ENCODE measurements at regions not wholly inside any gene's neighbourhood (a gene's known extent, or its start where the extent isn't known, plus 50 kb on each side); places are given as distances from the start of the nearest gene placed in this dataset.

DNA sequence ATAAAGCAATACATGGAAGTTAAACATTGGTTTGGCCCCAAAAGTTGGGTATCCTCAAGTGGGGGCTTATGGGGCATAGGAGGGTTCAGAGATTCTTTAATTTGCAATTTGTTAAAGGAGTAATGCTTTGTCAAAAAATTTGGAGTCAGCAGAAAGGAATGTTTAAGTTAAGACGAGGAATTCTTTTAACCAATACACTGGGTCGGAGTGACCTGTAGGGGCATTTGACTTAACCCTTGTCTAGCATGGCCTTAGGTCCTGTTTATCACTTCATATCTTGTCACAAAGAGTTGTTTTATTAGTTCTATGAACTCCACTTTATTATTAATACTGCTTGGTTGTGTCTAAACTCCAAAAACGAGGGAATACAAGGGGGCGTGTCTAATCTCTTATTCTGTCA, 656.1 kb upstream of the RORB start:
- H3K27ac ChIP-seq (ENCODE audit: low read depth): no peak overlapping the region
- no peak for DNase-seq (ENCODE audit: extremely low spot score)
- H3K4me1 ChIP-seq (ENCODE audit: insufficient read depth): no peaks in the 10 kb centered on the region
- H3K4me3 ChIP-seq (ENCODE audit: low read depth, low read length): no peak overlapping the region
- H3K36me3 ChIP-seq (ENCODE audit: insufficient read depth): no peaks in the 10 kb centered on the region
- 65% methylated on average over 4 of the region's 4 CpGs for WGBS

DNA sequence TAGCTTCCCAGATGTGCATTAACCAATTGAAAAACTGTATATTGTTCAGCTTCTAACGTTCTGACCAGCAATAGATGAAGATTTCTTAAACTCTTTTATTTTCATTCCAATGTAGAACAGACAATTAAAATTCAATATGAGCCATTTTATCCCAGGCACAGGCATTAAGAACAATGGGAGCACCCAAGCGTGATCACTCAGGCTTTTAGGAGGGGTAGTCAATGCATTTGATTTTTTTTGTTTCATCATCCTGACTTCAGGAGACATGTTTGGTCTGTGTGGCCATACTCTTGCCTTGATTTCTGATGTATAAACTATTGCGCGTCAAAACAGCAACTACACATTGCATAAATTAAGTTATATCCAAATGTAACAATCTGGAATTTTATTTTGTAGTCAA, 653.0 kb upstream of the RORB start:
- no peak overlapping the region for H3K4me3 ChIP-seq (ENCODE audit: low read depth, low read length)
- no peaks in the 10 kb centered on the region for H3K4me1 ChIP-seq (ENCODE audit: insufficient read depth)
- 85% methylated on average over 4 of the region's 4 CpGs for WGBS
- no peaks in the 10 kb centered on the region for H3K36me3 ChIP-seq (ENCODE audit: insufficient read depth)
- no peak overlapping the region for H3K27ac ChIP-seq (ENCODE audit: low read depth)
- no peak for DNase-seq (ENCODE audit: extremely low spot score)

DNA sequence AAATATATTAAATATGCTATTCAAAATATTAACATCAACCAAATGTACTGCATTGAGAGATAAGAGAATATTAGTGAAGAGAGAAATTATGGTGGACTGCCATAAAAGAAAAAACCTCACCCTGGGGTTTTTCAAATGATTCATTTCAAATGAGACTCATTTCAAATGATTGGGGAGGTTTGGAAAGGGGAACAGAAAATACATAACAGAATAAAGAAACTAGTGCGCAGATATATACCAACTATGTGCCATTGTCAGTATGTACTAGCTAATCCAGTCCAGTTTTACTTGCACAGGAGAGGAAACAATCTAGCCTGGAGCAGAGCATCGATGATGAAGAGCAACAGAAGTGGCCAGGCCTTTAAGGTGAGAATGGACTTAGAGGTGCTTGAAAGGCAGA, 651.6 kb upstream of the RORB start:
- 89% methylated on average over 2 of the region's 2 CpGs for WGBS
- Histone ChIP-seq H3K4me1 (ENCODE audit: insufficient read depth) (no peaks in the 10 kb centered on the region), H3K27ac (ENCODE audit: low read depth) (no peak overlapping the region), H3K36me3 (ENCODE audit: insufficient read depth) (no peaks in the 10 kb centered on the region), H3K4me3 (ENCODE audit: low read depth, low read length) (no peak overlapping the region)
- no peak for DNase-seq (ENCODE audit: extremely low spot score)

DNA sequence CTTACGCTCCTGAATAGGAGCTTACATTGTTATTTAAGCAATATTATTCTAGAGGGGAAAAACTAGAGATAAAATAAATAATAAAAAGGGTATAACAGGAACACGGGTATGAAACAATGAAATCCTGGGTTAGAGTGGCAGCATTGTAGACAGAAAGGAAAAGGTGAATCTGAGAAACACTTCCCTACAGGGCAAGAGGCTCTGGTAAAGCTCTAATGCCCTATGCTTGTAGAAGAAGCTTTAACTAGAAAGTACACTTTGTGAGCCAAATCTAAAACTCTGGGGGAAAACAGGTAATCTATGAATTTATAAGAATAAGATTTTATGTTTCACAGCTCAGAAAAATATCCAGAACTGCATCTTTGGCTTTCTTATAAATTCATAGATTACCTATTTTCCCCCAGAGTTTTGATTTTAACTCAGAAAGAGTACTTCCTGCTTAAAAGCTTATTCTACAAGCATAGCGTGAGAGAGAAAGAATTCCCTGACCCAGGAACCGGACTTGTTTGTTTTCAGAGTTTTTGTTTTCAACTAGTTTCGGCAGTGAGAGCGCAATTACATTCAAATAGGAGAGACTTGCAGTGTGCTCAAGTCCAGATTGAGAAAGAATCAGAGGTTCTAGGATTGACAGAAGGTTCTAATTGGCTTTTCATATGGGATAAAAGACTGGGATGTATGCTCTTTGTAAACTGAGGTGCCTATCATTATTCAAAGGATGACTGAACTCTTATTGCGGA, 651.0 kb upstream of the RORB start:
- 63% methylated on average over 7 of the region's 7 CpGs for WGBS
- no peak for DNase-seq (ENCODE audit: extremely low spot score)
- Histone ChIP-seq H3K4me1 (ENCODE audit: insufficient read depth) (no peaks in the 10 kb centered on the region), H3K4me3 (ENCODE audit: low read depth, low read length) (no peak overlapping the region), H3K36me3 (ENCODE audit: insufficient read depth) (no peaks in the 10 kb centered on the region), H3K27ac (ENCODE audit: low read depth) (no peak overlapping the region)

DNA sequence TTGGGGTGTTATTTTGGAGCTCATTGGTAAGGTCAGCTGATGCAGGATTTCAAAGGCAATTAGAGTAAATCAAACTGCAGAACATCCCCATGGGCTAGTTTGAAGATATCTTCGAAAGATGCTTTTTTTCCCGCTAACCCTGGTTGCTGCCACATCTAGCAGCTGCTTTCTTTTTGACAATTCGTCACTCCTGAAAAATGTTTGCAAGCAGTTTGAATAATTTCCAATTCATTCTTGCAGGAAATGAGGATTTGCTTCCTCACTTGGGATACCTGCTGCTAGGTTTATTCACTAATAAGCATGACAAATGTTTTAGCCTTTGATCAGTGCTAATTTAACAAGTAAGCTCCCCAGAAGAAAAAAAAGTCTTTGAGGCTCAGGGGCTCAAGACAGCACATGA, 649.6 kb upstream of the RORB start:
- H3K4me1 ChIP-seq (ENCODE audit: insufficient read depth): no peaks in the 10 kb centered on the region
- H3K4me3 ChIP-seq (ENCODE audit: low read depth, low read length): no peak overlapping the region
- no peak for DNase-seq (ENCODE audit: extremely low spot score)
- WGBS: 35% methylated on average over 3 of the region's 3 CpGs
- H3K27ac ChIP-seq (ENCODE audit: low read depth): no peak overlapping the region
- no peaks in the 10 kb centered on the region for H3K36me3 ChIP-seq (ENCODE audit: insufficient read depth)

DNA sequence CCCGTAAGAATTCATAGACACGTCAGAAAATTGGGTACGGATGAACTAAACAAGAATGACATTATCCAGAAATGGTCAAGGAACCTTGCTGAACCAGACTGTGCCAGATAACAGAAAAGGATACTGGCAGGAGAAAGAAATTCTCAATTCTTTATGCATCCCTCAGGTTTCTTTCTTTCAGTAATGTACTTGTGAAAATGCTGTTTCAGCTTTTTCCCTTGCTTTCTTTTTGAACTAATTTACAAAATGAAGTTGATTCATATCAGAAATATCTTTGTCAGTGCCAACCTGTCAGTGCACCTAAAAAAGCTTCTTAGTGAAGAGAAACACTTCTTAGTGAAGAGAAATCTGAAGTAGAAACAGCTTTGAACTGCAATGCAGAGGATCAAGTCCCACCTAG, 643.6 kb upstream of the RORB start:
- no peak overlapping the region for H3K27ac ChIP-seq (ENCODE audit: low read depth)
- 69% methylated on average over 3 of the region's 3 CpGs for WGBS
- H3K4me1 ChIP-seq (ENCODE audit: insufficient read depth): no peaks in the 10 kb centered on the region
- H3K4me3 ChIP-seq (ENCODE audit: low read depth, low read length): no peak overlapping the region
- no peak for DNase-seq (ENCODE audit: extremely low spot score)
- no peaks in the 10 kb centered on the region for H3K36me3 ChIP-seq (ENCODE audit: insufficient read depth)

DNA sequence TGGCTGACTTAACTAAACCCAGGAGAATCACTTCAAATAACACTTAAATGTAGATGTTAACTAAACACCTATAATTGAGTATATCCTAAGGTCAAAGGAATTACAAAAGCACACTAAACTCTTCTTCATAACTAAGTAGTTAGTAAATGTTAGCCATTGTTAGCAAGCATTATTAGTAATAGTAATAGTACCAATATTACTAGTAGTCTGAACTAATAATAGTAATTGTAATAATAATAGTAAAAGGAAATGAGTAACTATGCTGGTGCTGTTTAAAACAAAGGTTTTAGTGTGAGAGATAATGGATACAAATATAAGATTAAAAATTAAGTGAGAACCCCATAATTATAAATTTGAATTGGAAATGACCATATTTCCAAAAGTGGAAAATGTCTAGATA, 641.9 kb upstream of the RORB start:
- no peak for DNase-seq (ENCODE audit: extremely low spot score)
- Histone ChIP-seq H3K4me1 (ENCODE audit: insufficient read depth) (no peaks in the 10 kb centered on the region), H3K27ac (ENCODE audit: low read depth) (no peak overlapping the region), H3K4me3 (ENCODE audit: low read depth, low read length) (no peak overlapping the region), H3K36me3 (ENCODE audit: insufficient read depth) (no peaks in the 10 kb centered on the region)

DNA sequence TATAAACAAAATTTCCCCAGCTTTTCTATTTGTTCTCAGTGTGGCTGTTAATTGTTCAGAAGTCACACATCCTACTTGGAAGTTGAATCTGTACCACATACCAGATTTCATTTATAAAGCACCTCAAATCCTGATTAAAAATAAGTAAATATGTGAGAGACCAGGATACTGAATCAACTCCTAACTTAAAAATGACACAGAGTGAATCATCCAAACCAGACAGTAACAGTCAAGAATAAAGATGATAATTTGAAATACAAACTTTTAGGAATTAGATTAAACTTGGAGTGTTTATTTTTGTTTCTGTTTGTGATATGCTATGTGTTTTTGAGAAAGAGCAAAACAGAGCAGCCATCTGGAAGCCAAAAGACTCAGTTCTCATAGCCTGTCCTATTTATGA, 633.2 kb upstream of the RORB start:
- no peaks in the 10 kb centered on the region for H3K36me3 ChIP-seq (ENCODE audit: insufficient read depth)
- no peak overlapping the region for H3K4me3 ChIP-seq (ENCODE audit: low read depth, low read length)
- H3K4me1 ChIP-seq (ENCODE audit: insufficient read depth): no peaks in the 10 kb centered on the region
- no peak for DNase-seq (ENCODE audit: extremely low spot score)
- no peak overlapping the region for H3K27ac ChIP-seq (ENCODE audit: low read depth)

DNA sequence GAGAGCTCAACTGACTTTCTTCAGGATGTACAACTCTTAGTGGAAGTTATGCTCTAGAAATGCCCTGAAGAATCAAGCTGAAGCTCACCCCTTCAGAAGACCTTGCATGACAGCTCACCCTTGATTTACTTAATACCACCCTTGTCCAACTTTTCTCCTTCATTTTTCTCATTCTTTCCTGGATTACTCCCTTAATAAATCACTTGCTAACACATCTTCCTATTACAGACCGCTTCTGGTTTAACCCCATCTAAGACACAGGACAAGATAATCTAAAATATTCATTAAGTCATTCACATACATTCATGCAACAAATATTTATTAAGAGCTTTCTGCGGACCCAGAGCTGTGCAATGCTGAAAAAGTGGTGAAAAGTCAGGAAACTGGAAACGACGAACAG, 630.7 kb upstream of the RORB start:
- Histone ChIP-seq H3K27ac (ENCODE audit: low read depth) (no peak overlapping the region), H3K4me3 (ENCODE audit: low read depth, low read length) (no peak overlapping the region), H3K36me3 (ENCODE audit: insufficient read depth) (no peaks in the 10 kb centered on the region), H3K4me1 (ENCODE audit: insufficient read depth) (no peaks in the 10 kb centered on the region)
- no peak for DNase-seq (ENCODE audit: extremely low spot score)
- WGBS: 88% methylated on average over 4 of the region's 4 CpGs

DNA sequence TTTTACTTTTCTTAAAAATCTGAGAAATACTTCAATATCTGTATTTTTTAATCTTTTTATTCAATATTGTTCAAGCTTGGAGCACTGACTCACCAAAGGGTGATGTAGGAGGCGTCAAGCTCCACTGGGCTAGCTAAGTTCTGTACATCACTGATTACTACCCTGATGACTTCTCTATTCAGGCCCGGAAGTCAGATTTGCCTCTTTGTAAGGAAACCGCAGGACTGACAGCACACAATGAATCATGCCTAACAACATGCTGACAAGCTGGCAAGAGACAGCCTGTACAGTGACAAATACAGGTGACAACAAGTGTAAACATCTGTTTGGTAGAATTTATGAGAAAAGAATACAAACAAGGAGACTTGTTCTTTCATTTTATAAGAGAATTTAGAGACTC, 627.9 kb upstream of the RORB start:
- DNase-seq (ENCODE audit: extremely low spot score): no peak
- WGBS: 55% methylated on average over 3 of the region's 3 CpGs

DNA sequence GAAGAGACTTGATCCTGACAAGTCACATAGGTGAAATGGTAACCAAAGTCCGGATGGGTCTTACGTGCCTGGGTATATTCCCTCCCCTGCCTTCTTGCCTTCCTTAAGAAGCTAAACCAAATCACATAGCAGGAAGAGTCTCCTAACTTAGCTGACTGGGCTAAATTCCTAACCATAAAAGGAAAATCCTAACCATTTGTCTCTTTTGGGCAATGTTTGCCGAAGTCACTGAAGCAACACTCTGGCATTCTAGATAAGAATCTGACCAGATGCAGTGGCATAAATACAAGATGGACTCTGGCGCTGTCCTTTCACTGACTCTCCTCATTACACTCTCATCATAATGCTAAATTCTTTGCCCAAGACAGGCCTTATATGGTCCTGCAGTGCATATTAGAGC, 625.5 kb upstream of the RORB start:
- DNase-seq (ENCODE audit: extremely low spot score): no peak
- no peaks in the 10 kb centered on the region for H3K4me1 ChIP-seq (ENCODE audit: insufficient read depth)
- H3K36me3 ChIP-seq (ENCODE audit: insufficient read depth): no peaks in the 10 kb centered on the region
- H3K4me3 ChIP-seq (ENCODE audit: low read depth, low read length): no peak overlapping the region
- 60% methylated on average over 4 of the region's 4 CpGs for WGBS
- H3K27ac ChIP-seq (ENCODE audit: low read depth): no peak overlapping the region

More for the DNA sequence above, 627.9 kb upstream of the RORB start:
- no peaks in the 10 kb centered on the region for H3K4me1 ChIP-seq (ENCODE audit: insufficient read depth)
- no peak overlapping the region for H3K27ac ChIP-seq (ENCODE audit: low read depth)
- no peaks in the 10 kb centered on the region for H3K36me3 ChIP-seq (ENCODE audit: insufficient read depth)
- H3K4me3 ChIP-seq (ENCODE audit: low read depth, low read length): no peak overlapping the region

DNA sequence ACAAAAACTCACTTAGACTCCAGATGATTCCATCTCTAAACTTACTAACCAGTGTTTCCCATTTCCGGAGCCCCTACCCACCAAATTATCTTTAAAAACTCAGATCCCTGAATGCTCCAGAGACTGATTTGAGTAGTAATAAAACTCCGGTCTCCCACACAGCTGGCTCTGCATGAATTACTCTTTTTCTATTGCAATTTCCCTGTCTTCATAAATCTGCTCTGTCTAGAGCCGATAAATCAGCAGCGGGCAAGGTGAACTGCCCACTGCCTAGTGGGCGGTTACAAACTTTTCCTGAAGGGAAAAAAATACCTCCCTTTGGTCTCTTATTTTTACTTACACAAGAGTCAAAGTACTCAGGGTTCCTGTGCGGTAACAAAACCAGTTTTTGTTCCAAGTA, 624.4 kb upstream of the RORB start:
- H3K4me1 ChIP-seq (ENCODE audit: insufficient read depth): no peaks in the 10 kb centered on the region
- H3K36me3 ChIP-seq (ENCODE audit: insufficient read depth): no peaks in the 10 kb centered on the region
- no peak overlapping the region for H3K4me3 ChIP-seq (ENCODE audit: low read depth, low read length)
- no peak for DNase-seq (ENCODE audit: extremely low spot score)
- 79% methylated on average over 6 of the region's 6 CpGs for WGBS
- no peak overlapping the region for H3K27ac ChIP-seq (ENCODE audit: low read depth)

DNA sequence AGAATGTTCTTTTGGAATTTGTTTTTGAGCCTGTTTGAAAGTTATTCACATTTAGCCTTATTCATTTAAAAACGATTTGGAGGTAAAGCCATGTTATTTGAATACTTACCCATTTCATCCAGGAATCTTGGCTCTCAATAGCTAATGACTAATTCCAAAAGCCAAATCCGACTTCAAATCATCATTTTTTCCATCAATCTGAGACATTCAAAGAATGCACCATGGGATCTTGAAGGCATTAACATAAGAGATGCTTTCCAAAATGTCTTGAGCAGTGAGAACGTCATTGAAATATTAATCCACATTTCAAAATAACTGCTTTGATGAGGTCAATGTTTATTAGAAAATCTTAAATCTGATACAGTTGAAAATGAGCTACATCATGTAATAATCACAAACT, 617.0 kb upstream of the RORB start:
- Histone ChIP-seq H3K4me3 (ENCODE audit: low read depth, low read length) (no peak overlapping the region), H3K4me1 (ENCODE audit: insufficient read depth) (no peaks in the 10 kb centered on the region), H3K27ac (ENCODE audit: low read depth) (no peak overlapping the region), H3K36me3 (ENCODE audit: insufficient read depth) (no peaks in the 10 kb centered on the region)
- 52% methylated on average over 3 of the region's 3 CpGs for WGBS
- no peak for DNase-seq (ENCODE audit: extremely low spot score)

DNA sequence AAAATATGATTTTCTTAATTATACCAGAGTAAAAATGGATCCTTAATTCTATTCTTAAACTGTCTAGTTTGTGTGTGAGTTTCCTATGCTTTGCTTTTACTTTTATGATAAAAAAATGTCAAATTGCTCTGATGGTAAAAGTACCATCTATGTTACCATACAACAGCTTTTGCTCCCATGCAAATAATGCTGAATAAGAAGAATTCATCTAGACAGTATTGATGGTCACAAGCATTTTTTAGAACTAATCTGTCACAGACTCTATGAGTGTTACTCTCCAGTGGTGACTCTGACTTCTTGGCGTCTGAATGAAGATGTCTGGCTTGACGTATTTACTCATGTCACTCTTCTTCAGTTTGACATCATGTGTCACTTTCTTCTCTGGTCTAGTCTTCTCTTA, 608.1 kb upstream of the RORB start:
- Histone ChIP-seq H3K4me3 (ENCODE audit: low read depth, low read length) (no peak overlapping the region), H3K27ac (ENCODE audit: low read depth) (no peak overlapping the region), H3K4me1 (ENCODE audit: insufficient read depth) (no peaks in the 10 kb centered on the region), H3K36me3 (ENCODE audit: insufficient read depth) (no peaks in the 10 kb centered on the region)
- DNase-seq (ENCODE audit: extremely low spot score): no peak
- WGBS: 88% methylated on average over 2 of the region's 2 CpGs

DNA sequence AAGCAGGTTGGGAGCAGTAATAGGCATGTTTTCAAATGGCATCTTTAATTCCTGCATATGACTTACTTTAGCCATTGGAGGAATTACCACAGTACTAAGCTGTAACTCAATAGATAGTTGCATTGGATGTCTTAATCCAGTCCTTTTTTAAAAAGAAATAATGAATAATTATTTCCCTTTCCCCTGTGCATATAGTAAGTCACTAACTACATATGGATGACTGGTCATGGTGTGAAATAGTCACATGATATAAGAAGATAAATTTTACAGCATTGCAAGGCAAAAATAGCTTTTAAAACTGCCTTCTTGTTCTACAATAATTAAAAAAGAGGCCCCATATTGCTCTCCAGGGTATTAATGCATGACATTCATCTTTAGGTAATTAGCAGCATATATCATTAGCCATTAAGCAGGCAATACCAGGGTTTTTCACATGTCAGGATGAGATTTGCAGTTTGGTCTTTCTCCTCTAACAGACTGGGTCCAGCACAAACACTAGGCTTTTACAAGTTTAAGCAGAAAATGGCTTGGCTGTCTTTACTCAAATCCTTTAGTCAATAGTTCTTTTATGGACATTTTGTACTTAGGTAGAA, 606.4 kb upstream of the RORB start:
- H3K36me3 ChIP-seq (ENCODE audit: insufficient read depth): no peaks in the 10 kb centered on the region
- no peaks in the 10 kb centered on the region for H3K4me1 ChIP-seq (ENCODE audit: insufficient read depth)
- no peak for DNase-seq (ENCODE audit: extremely low spot score)
- H3K27ac ChIP-seq (ENCODE audit: low read depth): no peak overlapping the region
- no peak overlapping the region for H3K4me3 ChIP-seq (ENCODE audit: low read depth, low read length)

All from urinary bladder (tissue), 3 donors.